ENCODE measurements at regions not wholly inside any gene's neighbourhood (a gene's known extent, or its start where the extent isn't known, plus 50 kb on each side); places are given as distances from the start of the nearest gene placed in this dataset.
"Not testable (repeated sequence)": the region's sequence is repeated elsewhere in the genome, so short reads cannot be mapped to it uniquely, and the experiment has no call there.

GRCh38 chr6:112665114-112665513 is 318.0 kb downstream of the RFPL4B start:
- DNase-seq: no peak

GRCh38 chr6:112665815-112666214 is 318.7 kb downstream of the RFPL4B start:
- no peak for DNase-seq

- no peak for DNase-seq
These were observed 320.3 kb downstream of the RFPL4B start for GRCh38 chr6:112667427-112667826.

GRCh38 chr6:112680091-112680490 is 333.0 kb downstream of the RFPL4B start:
- DNase-seq: no peak

- no peak for DNase-seq
These were observed 334.9 kb downstream of the RFPL4B start for GRCh38 chr6:112682071-112682470.

GRCh38 chr6:112683106-112683505 is 336.0 kb downstream of the RFPL4B start:
- DNase-seq: no peak

- no peak for DNase-seq
These were observed 336.8 kb downstream of the RFPL4B start for GRCh38 chr6:112683926-112684325.

- not testable (repeated sequence) for DNase-seq
These were observed 338.5 kb downstream of the RFPL4B start for GRCh38 chr6:112685521-112686220.

- DNase-seq: not testable (repeated sequence)
These were observed 341.5 kb downstream of the RFPL4B start for GRCh38 chr6:112688487-112689165.

GRCh38 chr6:112689183-112689858 is 342.2 kb downstream of the RFPL4B start:
- not testable (repeated sequence) for DNase-seq

GRCh38 chr6:112690497-112691202 is 343.5 kb downstream of the RFPL4B start:
- DNase-seq: no peak

- no peak for DNase-seq
These were observed 344.2 kb downstream of the RFPL4B start for GRCh38 chr6:112691289-112691688.

GRCh38 chr6:112695001-112695400 is 347.9 kb downstream of the RFPL4B start:
- no peak for DNase-seq

- DNase-seq: no peak
These were observed 350.1 kb downstream of the RFPL4B start for GRCh38 chr6:112697265-112697664.

- DNase-seq: peak; percentile 90
These were observed 354.1 kb downstream of the RFPL4B start for GRCh38 chr6:112701201-112701600.

- no peak for DNase-seq
These were observed 363.6 kb downstream of the RFPL4B start for GRCh38 chr6:112710710-112711109.

- DNase-seq: no peak
These were observed 366.3 kb downstream of the RFPL4B start for GRCh38 chr6:112713402-112713801.

- DNase-seq: no peak
These were observed 370.3 kb downstream of the RFPL4B start for GRCh38 chr6:112717401-112717800.

GRCh38 chr6:112717856-112718255 is 370.7 kb downstream of the RFPL4B start:
- DNase-seq: no peak

GRCh38 chr6:112725541-112726085 is 378.5 kb downstream of the RFPL4B start:
- DNase-seq: no peak

- DNase-seq: no peak
These were observed 388.0 kb downstream of the RFPL4B start for GRCh38 chr6:112735129-112735528.

- DNase-seq: no peak
These were observed 392.6 kb downstream of the RFPL4B start for GRCh38 chr6:112739766-112740165.

- no peak for DNase-seq
These were observed 396.2 kb downstream of the RFPL4B start for GRCh38 chr6:112743323-112743722.

All from NCI-H2171 (cell line).